HCT116 (cell line): ENCODE measurements at regions not wholly inside any gene's neighbourhood (a gene's known extent, or its start where the extent isn't known, plus 50 kb on each side); places are given as distances from the start of the nearest gene placed in this dataset.
"Not testable (repeated sequence)": the region's sequence is repeated elsewhere in the genome, so short reads cannot be mapped to it uniquely, and the experiment has no call there.

Experiments
- ATAC-seq: fragments of 200-7000 bp; cut with Tn5 transposase; 2 replicates; pipeline ENCODE4 v1.9.1; 2020; ENCODE audit warnings: mild to moderate bottlenecking, moderate library complexity
- BruUV-seq: library from RNA; stranded (reverse); fragments of 400-500 nt; replicated peaks from 2 replicates; lab custom pipeline; 2021; lab: Mats Ljungman, UMichigan
- CTCF ChIA-PET: fragments of 300-600 bp; sonication (Branson Sonifier 250); formaldehyde crosslinking; loops from one replicate; lab custom pipeline; 2021; ENCODE audit warnings: antibody characterized with exemption; lab: Charles Lee
- POLR2A ChIA-PET: fragments of 300-600, 350-600 bp; sonication (Branson Sonifier 250); formaldehyde crosslinking; loops from one replicate; lab custom pipeline; 2021; ENCODE audit warnings: antibody characterized with exemption; lab: Charles Lee
- RAD21 ChIA-PET, 2 experiments: fragments of 300-600 bp; sonication (Branson Sonifier 250); formaldehyde crosslinking; loops; one replicate each; lab custom pipeline; 2023; ENCODE audit warnings: low total read pairs in 2 of 2; ENCODE audit not compliant: uncharacterized antibody in 2 of 2, unreplicated experiment in 2 of 2, low non-redundant PET in 1 of 2; lab: Charles Lee
- DNase-seq: peaks from one replicate; pipeline ENCODE4 v3.0.0-alpha.2; 2010; ENCODE audit warnings: low read depth, low spot score
- H2AFZ ChIP-seq: fragments of 200-600 bp; shearing (Covaris generic), sonication (generic); 2 replicates; pipeline ENCODE4 v1.6.1; 2017; ENCODE audit warnings: low read depth, mixed run types, mixed read lengths, antibody characterized with exemption, low read length; ENCODE audit not compliant: poor library complexity, severe bottlenecking
- H3K27ac ChIP-seq: 2 replicates; pipeline ENCODE4 v1.5.1; 2012; ENCODE audit warnings: low read depth, low read length
- H3K27me3 ChIP-seq: fragments of 200-600 bp; sonication (generic); 2 replicates; pipeline ENCODE4 v1.6.1; 2016; ENCODE audit warnings: mixed run types, low read length, mixed read lengths; ENCODE audit not compliant: insufficient read depth
- H3K36me3 ChIP-seq, 2 experiments: fragments of 200-500 bp in 1 of 2; fragments of 200-600 bp in 1 of 2; sonication (Bioruptor generic) in 1 of 2; sonication (generic) in 1 of 2; 2 replicates each; pipeline versions ENCODE4 v1.5.1 to v1.6.1; 2014 to 2016; ENCODE audit warnings: low read length in 2 of 2, inconsistent platforms in 1 of 2, mixed read lengths in 1 of 2, mixed run types in 1 of 2; ENCODE audit not compliant: insufficient read depth in 2 of 2, control insufficient read depth in 1 of 2
- H3K4me1 ChIP-seq, 2 experiments: fragments of 200-600 bp in 1 of 2; sonication (generic) in 1 of 2; 2 replicates each; pipeline versions ENCODE4 v1.5.1 to v1.6.1; 2012 to 2017; ENCODE audit warnings: low read length in 2 of 2, inconsistent platforms in 1 of 2, mild to moderate bottlenecking in 1 of 2, mixed read lengths in 1 of 2, mixed run types in 1 of 2, moderate library complexity in 1 of 2; ENCODE audit not compliant: insufficient read depth in 2 of 2, control insufficient read depth in 1 of 2
- H3K4me2 ChIP-seq: fragments of 200-600 bp; sonication (generic); 2 replicates; pipeline ENCODE4 v1.6.1; 2017; ENCODE audit warnings: mixed run types, low read length, mixed read lengths
- H3K4me3 ChIP-seq, 2 experiments: fragments of 200-600 bp in 1 of 2; sonication (generic) in 1 of 2; replicated peaks in 1 of 2; 2 replicates each; pipeline ENCODE4 v1.5.1; 2011 to 2016; ENCODE audit warnings: low read length in 2 of 2, control low read depth in 1 of 2, low read depth in 1 of 2, mild to moderate bottlenecking in 1 of 2, mixed read lengths in 1 of 2, mixed run types in 1 of 2
- H3K79me2 ChIP-seq: fragments of 200-600 bp; sonication (generic); 2 replicates; pipeline ENCODE4 v1.6.1; 2017; ENCODE audit warnings: mild to moderate bottlenecking, mixed run types, low read length, moderate library complexity, mixed read lengths; ENCODE audit not compliant: insufficient read depth
- H3K9ac ChIP-seq: fragments of 200-600 bp; sonication (generic); 2 replicates; pipeline ENCODE4 v1.6.1; 2016; ENCODE audit warnings: low read length, mixed read lengths
- H3K9me2 ChIP-seq: fragments of 200-600 bp; sonication (generic), shearing (Covaris generic); 2 replicates; pipeline ENCODE4 v1.6.1; 2017; ENCODE audit warnings: mixed run types, mild to moderate bottlenecking, moderate library complexity; ENCODE audit not compliant: insufficient read depth
- H3K9me3 ChIP-seq, 2 experiments: fragments of 200-500 bp in 1 of 2; fragments of 200-600 bp in 1 of 2; sonication (Bioruptor generic) in 1 of 2; sonication (generic) in 1 of 2; 2 replicates each; pipeline ENCODE4 v1.6.1; 2014 to 2017; ENCODE audit warnings: low read length in 2 of 2, mixed read lengths in 2 of 2, inconsistent platforms in 1 of 2, low read depth in 1 of 2, mild to moderate bottlenecking in 1 of 2, mixed run types in 1 of 2, moderate library complexity in 1 of 2; ENCODE audit not compliant: control insufficient read depth in 1 of 2, insufficient read depth in 1 of 2
- H4K20me1 ChIP-seq: fragments of 200-600 bp; sonication (generic), shearing (Covaris generic); 2 replicates; pipeline ENCODE4 v1.6.1; 2017; ENCODE audit warnings: mixed run types, mild to moderate bottlenecking, moderate library complexity; ENCODE audit not compliant: insufficient read depth
- CTCF ChIP-seq, 3 experiments: fragments of 200-600 bp in 1 of 3; sonication (generic) in 1 of 3; IDR thresholded peaks in 2 of 3; conservative IDR thresholded peaks in 1 of 3; 2 replicates each; pipeline ENCODE4 v1.5.1; 2012 to 2017; ENCODE audit warnings: low read depth in 2 of 3, low read length in 2 of 3, antibody characterized with exemption in 1 of 3, borderline replicate concordance in 1 of 3, control low read depth in 1 of 3, mild to moderate bottlenecking in 1 of 3, mixed read lengths in 1 of 3, mixed run types in 1 of 3, moderate library complexity in 1 of 3; ENCODE audit not compliant: insufficient read depth in 1 of 3
- RAD21 ChIP-seq: IDR thresholded peaks from 2 replicates; pipeline ENCODE4 v1.6.1; 2012; ENCODE audit warnings: low read depth, mild to moderate bottlenecking
- intact Hi-C: fragments of 100-400 bp; cut with micrococcal nuclease; formaldehyde crosslinking; loops from 2 replicates; pipeline ENCODE4 v1.10.0; 2022

- H3K36me3 ChIP-seq, H3K9ac ChIP-seq, CTCF ChIA-PET, H3K4me2 ChIP-seq, H3K27me3 ChIP-seq, POLR2A ChIA-PET, H3K4me3 ChIP-seq, H4K20me1 ChIP-seq, H3K4me1 ChIP-seq, intact Hi-C loops, H3K9me2 ChIP-seq, RAD21 ChIA-PET, DNase-seq, H3K9me3 ChIP-seq, H3K27ac ChIP-seq, H2AFZ ChIP-seq, H3K79me2 ChIP-seq, ATAC-seq, BruUV-seq: not testable (repeated sequence)
Observed at GRCh38 chr10:46718014-46718413, 139.1 kb downstream of the SYT15 start.

GRCh38 chr10:46720386-46720785 lies 141.5 kb downstream of the SYT15 start:
- H3K27me3 ChIP-seq, H3K4me1 ChIP-seq, RAD21 ChIA-PET, H3K79me2 ChIP-seq, H3K36me3 ChIP-seq, H3K4me2 ChIP-seq, H3K9me3 ChIP-seq, BruUV-seq, POLR2A ChIA-PET, H4K20me1 ChIP-seq, H3K9ac ChIP-seq, H3K9me2 ChIP-seq, H3K4me3 ChIP-seq, H2AFZ ChIP-seq, intact Hi-C loops, H3K27ac ChIP-seq, CTCF ChIA-PET: not testable (repeated sequence)
- peak; percentile 89 for ATAC-seq
- DNase-seq: peak; percentile 15
- TF ChIP-seq RAD21: peak; percentile 36
- peak in 2 of 3 experiments; percentile 6 to 20; a peak in 1 of 6 replicates for TF ChIP-seq CTCF (IDR thresholded peaks at IDR 0.05 in 2 of 3, conservative IDR thresholded peaks at IDR 0.05 in 1 of 3; ENCODE audit: borderline replicate concordance in 1 of 3, insufficient read depth in 1 of 3, low read depth in 2 of 3, low read length in 2 of 3)

- H3K27ac ChIP-seq, CTCF ChIA-PET, intact Hi-C loops, H3K4me3 ChIP-seq, H2AFZ ChIP-seq, H3K27me3 ChIP-seq, H3K9ac ChIP-seq, H3K4me1 ChIP-seq, H3K79me2 ChIP-seq, H3K9me2 ChIP-seq, H3K36me3 ChIP-seq, POLR2A ChIA-PET, H4K20me1 ChIP-seq, BruUV-seq, H3K4me2 ChIP-seq, DNase-seq, ATAC-seq, RAD21 ChIA-PET, H3K9me3 ChIP-seq: not testable (repeated sequence)
Observed at GRCh38 chr10:46720811-46721518, 142.0 kb downstream of the SYT15 start.

GRCh38 chr10:46724258-46724657 lies 145.3 kb downstream of the SYT15 start:
- POLR2A ChIA-PET, H3K9ac ChIP-seq, DNase-seq, H3K79me2 ChIP-seq, H3K36me3 ChIP-seq, H3K4me3 ChIP-seq, H3K9me2 ChIP-seq, intact Hi-C loops, H3K4me2 ChIP-seq, H4K20me1 ChIP-seq, H3K4me1 ChIP-seq, ATAC-seq, H3K27ac ChIP-seq, H2AFZ ChIP-seq, H3K27me3 ChIP-seq, H3K9me3 ChIP-seq, RAD21 ChIA-PET, BruUV-seq, CTCF ChIA-PET: not testable (repeated sequence)
